Kidney tubule cell (primary cell): ENCODE measurements at regions not wholly inside any gene's neighbourhood (a gene's known extent, or its start where the extent isn't known, plus 50 kb on each side); places are given as distances from the start of the nearest gene placed in this dataset.
"Not testable (repeated sequence)": the region's sequence is repeated elsewhere in the genome, so short reads cannot be mapped to it uniquely, and the experiment has no call there.

Experiments used
- DNase-seq: peaks from one replicate; pipeline ENCODE4 v3.0.0-alpha.2; 2018; ENCODE audit warnings: low spot score

- no peak for DNase-seq
Observed at GRCh38 chr2:20130821-20131645, 79.6 kb upstream of the LAPTM4A start.

GRCh38 chr2:20130160-20130560 lies 78.7 kb upstream of the LAPTM4A start:
- DNase-seq, result no peak

- DNase-seq, result no peak
Observed at GRCh38 chr2:20129331-20130159, 78.1 kb upstream of the LAPTM4A start.

GRCh38 chr2:20128506-20129330 lies 77.3 kb upstream of the LAPTM4A start:
- no peak for DNase-seq

GRCh38 chr2:20126469-20126868 lies 75.0 kb upstream of the LAPTM4A start:
- no peak for DNase-seq

- peak; percentile 44 for DNase-seq
Observed at GRCh38 chr2:20126040-20126439, 74.6 kb upstream of the LAPTM4A start.

GRCh38 chr2:20125616-20126015 lies 74.2 kb upstream of the LAPTM4A start:
- no peak for DNase-seq

GRCh38 chr2:20125164-20125563 lies 73.7 kb upstream of the LAPTM4A start:
- DNase-seq, result peak; percentile 51

GRCh38 chr2:20123871-20124594 lies 72.6 kb upstream of the LAPTM4A start:
- no peak for DNase-seq

- no peak for DNase-seq
Observed at GRCh38 chr2:20122864-20123263, 71.4 kb upstream of the LAPTM4A start.

- DNase-seq, result no peak
Observed at GRCh38 chr2:20120569-20121416, 69.4 kb upstream of the LAPTM4A start.

- no peak for DNase-seq
Observed at GRCh38 chr2:20118051-20118450, 66.6 kb upstream of the LAPTM4A start.

- no peak for DNase-seq
Observed at GRCh38 chr2:20115902-20116301, 64.5 kb upstream of the LAPTM4A start.

GRCh38 chr2:20115374-20115773 lies 63.9 kb upstream of the LAPTM4A start:
- DNase-seq, result no peak

GRCh38 chr2:20113986-20114938 lies 62.8 kb upstream of the LAPTM4A start:
- DNase-seq, result no peak

- DNase-seq, result no peak
Observed at GRCh38 chr2:20113004-20113796, 61.8 kb upstream of the LAPTM4A start.

- not testable (repeated sequence) for DNase-seq
Observed at GRCh38 chr2:20112361-20112760, 60.9 kb upstream of the LAPTM4A start.

- DNase-seq, result no peak
Observed at GRCh38 chr2:20111311-20112131, 60.1 kb upstream of the LAPTM4A start.
